GM06990 (cell line): ENCODE measurements at regions not wholly inside any gene's neighbourhood (a gene's known extent, or its start where the extent isn't known, plus 50 kb on each side); places are given as distances from the start of the nearest gene placed in this dataset.

Experiments used
- DNase-seq: peaks from one replicate; pipeline ENCODE4 v3.0.0-alpha.2; 2011; ENCODE audit not compliant: insufficient read length; ENCODE audit errors: extremely low read depth
- H3K27me3 ChIP-seq: replicated peaks from 2 replicates; pipeline ENCODE4 v1.6.0; 2011; ENCODE audit warnings: low read length; ENCODE audit not compliant: control insufficient read depth, insufficient read depth
- H3K36me3 ChIP-seq: 2 replicates; pipeline ENCODE4 v1.5.1; 2011; ENCODE audit warnings: low read length; ENCODE audit not compliant: control insufficient read depth, insufficient read depth
- H3K4me3 ChIP-seq: replicated peaks from 2 replicates; pipeline ENCODE4 v1.5.1; 2011; ENCODE audit warnings: low read depth, mild to moderate bottlenecking, control low read depth, low read length
- CTCF ChIP-seq: IDR thresholded peaks from 2 replicates; pipeline ENCODE4 v1.5.1; 2011; ENCODE audit warnings: low read length, control low read depth, mild to moderate bottlenecking, inconsistent platforms; ENCODE audit not compliant: insufficient read depth, poor library complexity, severe bottlenecking

DNA sequence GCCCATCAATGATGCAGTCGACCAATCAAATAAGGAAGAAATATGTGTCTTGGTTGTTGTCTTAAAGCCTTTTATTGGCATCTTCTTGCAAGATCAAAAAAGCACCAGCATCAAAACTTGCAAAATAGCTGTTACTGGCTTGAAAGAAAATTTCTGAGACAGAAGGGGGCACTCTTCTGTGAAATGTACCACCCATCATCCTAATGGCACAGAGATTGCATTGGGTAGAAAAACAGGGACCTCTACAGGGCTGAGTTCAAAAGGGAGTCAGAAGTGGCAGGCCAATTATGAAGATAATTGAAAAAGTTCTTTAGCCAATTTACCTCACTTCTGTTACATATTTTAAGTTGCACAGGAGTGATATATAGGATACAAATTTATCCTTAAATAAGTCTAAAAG is 122.3 kb upstream of the GPR149 start:
- Histone ChIP-seq H3K4me3 (no peak overlapping the region), H3K27me3 (no peaks in the 10 kb centered on the region), H3K36me3 (no peaks in the 10 kb centered on the region)
- peak; percentile 10 for TF ChIP-seq CTCF
- DNase-seq, result no peak

GRCh38 chr3:154549391-154549790 is 119.4 kb upstream of the GPR149 start:
- DNase-seq, result no peak
- no peak overlapping the region for H3K4me3 ChIP-seq
- TF ChIP-seq CTCF, result no peak
- no peaks in the 10 kb centered on the region for H3K36me3 ChIP-seq
- no peaks in the 10 kb centered on the region for H3K27me3 ChIP-seq

- TF ChIP-seq CTCF, result no peak
- Histone ChIP-seq H3K4me3 (no peak overlapping the region), H3K27me3 (no peaks in the 10 kb centered on the region), H3K36me3 (no peaks in the 10 kb centered on the region)
- peak; percentile 6 for DNase-seq
Observed at GRCh38 chr3:154548341-154548740, 118.4 kb upstream of the GPR149 start.

- Histone ChIP-seq H3K4me3 (no peak overlapping the region), H3K27me3 (no peaks in the 10 kb centered on the region), H3K36me3 (no peaks in the 10 kb centered on the region)
- no peak for TF ChIP-seq CTCF
- no peak for DNase-seq
Observed at GRCh38 chr3:154542837-154543236, 112.8 kb upstream of the GPR149 start.

GRCh38 chr3:154540950-154541604 is 111.1 kb upstream of the GPR149 start:
- no peaks in the 10 kb centered on the region for H3K36me3 ChIP-seq
- no peak for DNase-seq
- TF ChIP-seq CTCF, result no peak
- H3K27me3 ChIP-seq, result no peaks in the 10 kb centered on the region
- no peak overlapping the region for H3K4me3 ChIP-seq
